ENCODE measurements at regions not wholly inside any gene's neighbourhood (a gene's known extent, or its start where the extent isn't known, plus 50 kb on each side); places are given as distances from the start of the nearest gene placed in this dataset.

- TF ChIP-seq ZNF143 (CRISPR knock-in tag; IDR thresholded peaks at IDR 0.05) (no peak), ZBTB46 (CRISPR knock-in tag; IDR thresholded peaks at IDR 0.05; ENCODE audit: borderline replicate concordance) (no peak), CREBL2 (CRISPR knock-in tag; IDR thresholded peaks at IDR 0.05; ENCODE audit: borderline replicate concordance) (no peak), ZFYVE20 (CRISPR knock-in tag; IDR thresholded peaks at IDR 0.05; ENCODE audit: borderline replicate concordance, low read depth) (no peak), KLF11 (CRISPR knock-in tag; IDR thresholded peaks at IDR 0.05) (no peak), SOX13 (IDR thresholded peaks at IDR 0.05) (no peak), SOX13 (CRISPR knock-in tag; conservative IDR thresholded peaks at IDR 0.05 in 1 of 2, IDR thresholded peaks at IDR 0.05 in 1 of 2) (no peak), SP5 (CRISPR knock-in tag; IDR thresholded peaks at IDR 0.05; ENCODE audit: borderline replicate concordance, low read depth) (no peak), ZNF670 (CRISPR knock-in tag; IDR thresholded peaks at IDR 0.05; ENCODE audit: borderline replicate concordance) (no peak), ZMYM2 (CRISPR knock-in tag; IDR thresholded peaks at IDR 0.05) (no peak), ZNF792 (CRISPR knock-in tag; IDR thresholded peaks at IDR 0.05) (no peak)
These were observed 158.3 kb downstream of the SEC23A start (continued) for GRCh38 chr14:38944691-38945090.

- ATAC-seq = peak; percentile 79
- in situ Hi-C loops (cut with HindIII; ENCODE audit: extremely low pct_ligation_motif_present, low pct_unique_long_range_greater_than_20kb) = no loop called here
- H3K4me1 ChIP-seq (ENCODE audit: insufficient read depth, low read length) = no peaks in the 10 kb centered on the region
- WGBS (ENCODE audit: low lambda C conversion rate) = 12% methylated on average over 4 of the region's 4 CpGs
- no peaks in the 10 kb centered on the region for H3K79me2 ChIP-seq (ENCODE audit: insufficient read depth, low read length)
- no peaks in the 10 kb centered on the region for H4K20me1 ChIP-seq (ENCODE audit: insufficient read depth, low read length)
- H3K27ac ChIP-seq (ENCODE audit: extremely low read length, insufficient read depth, low read length) = no peak overlapping the region
- intact Hi-C loops (cut with micrococcal nuclease; ENCODE audit: unreplicated experiment) = loop anchor here (1.0 kb wide), 2 partner anchors 74 to 93 kb away; no protein-coding TSS in a partner anchor
- H3K27me3 ChIP-seq (ENCODE audit: control insufficient read depth in 1 of 2, insufficient read depth in 2 of 2, low read length in 2 of 2) = no peaks in the 10 kb centered on the region
- DNase-seq (ENCODE audit: low spot score) = peak; percentile 38
- POLR2A ChIA-PET = no interaction called here
- TF ChIP-seq CTCF (CRISPR knock-in tag; IDR thresholded peaks at IDR 0.05) (peak; percentile 20; the same call in 1 of the 2 replicates), STAG1 (CRISPR knock-in tag; IDR thresholded peaks at IDR 0.05) (peak; percentile 42), ZNF142 (CRISPR knock-in tag; IDR thresholded peaks at IDR 0.05) (no peak), SMC3 (IDR thresholded peaks at IDR 0.05; ENCODE audit: low read length) (peak; percentile 9; the same call in 1 of the 2 replicates)
- CTCF ChIA-PET (ENCODE audit: low intra/inter-chr PET ratio, low total read pairs) = interaction anchor here (1.7 kb wide), 1 partner anchor 73 kb away, joined by 13 read pairs; no protein-coding TSS in a partner anchor
- H3K9me3 ChIP-seq (ENCODE audit: low read length) = no peaks in the 10 kb centered on the region
- no peak overlapping the region for H3K9ac ChIP-seq (ENCODE audit: insufficient read depth, low read depth, low read length)
- no peaks in the 10 kb centered on the region for H3K36me3 ChIP-seq (replicated peaks in 1 of 2; ENCODE audit: control insufficient read depth in 1 of 2, insufficient read depth in 2 of 2, low read length in 2 of 2)
- H3K4me2 ChIP-seq (ENCODE audit: low read depth, low read length) = no peak overlapping the region
- no peak overlapping the region for H3K4me3 ChIP-seq (replicated peaks in 1 of 3; ENCODE audit: insufficient read depth in 1 of 3, low read depth in 2 of 3, low read length in 3 of 3)
- no TSS peak for BruUV-seq (replicated peaks)
- peak; percentile 34 for FAIRE-seq
- no peak overlapping the region for H2AFZ ChIP-seq (ENCODE audit: low read length)
These were observed 161.5 kb downstream of the SEC23A start for GRCh38 chr14:38941488-38941887.

Measured in HepG2 (cell line).